Mucosa of rectum (tissue), 2 donors: ENCODE measurements at regions not wholly inside any gene's neighbourhood (a gene's known extent, or its start where the extent isn't known, plus 50 kb on each side); places are given as distances from the start of the nearest gene placed in this dataset.

ENCODE experiments used
- H3K27ac ChIP-seq, 2 donors: one replicate each; pipeline ENCODE4 v1.7.0; 2013; ENCODE audit warnings: inconsistent platforms in 2 of 2, low read depth in 2 of 2, low read length in 2 of 2
- H3K27me3 ChIP-seq, 2 donors: one replicate each; pipeline ENCODE4 v1.7.0; 2013; ENCODE audit warnings: low read length in 2 of 2; ENCODE audit not compliant: control insufficient read depth in 2 of 2, insufficient read depth in 2 of 2
- H3K36me3 ChIP-seq, 2 donors: one replicate each; pipeline ENCODE4 v1.7.0; 2013; ENCODE audit warnings: low read length in 2 of 2; ENCODE audit not compliant: control insufficient read depth in 2 of 2, insufficient read depth in 2 of 2
- H3K4me1 ChIP-seq, 2 donors: one replicate each; pipeline ENCODE4 v1.7.0; 2013; ENCODE audit warnings: low read length in 2 of 2, mild to moderate bottlenecking in 1 of 2; ENCODE audit not compliant: control insufficient read depth in 2 of 2, insufficient read depth in 2 of 2
- H3K4me3 ChIP-seq, 2 donors: one replicate each; pipeline ENCODE4 v1.7.0; 2013; ENCODE audit warnings: low read length in 2 of 2
- H3K9ac ChIP-seq, 2 donors: one replicate each; pipeline ENCODE4 v1.7.0; 2013; ENCODE audit warnings: low read length in 2 of 2, low read depth in 1 of 2, mild to moderate bottlenecking in 1 of 2
- H3K9me3 ChIP-seq, 2 donors: one replicate each; pipeline ENCODE4 v1.7.0; 2013; ENCODE audit warnings: low read length in 2 of 2; ENCODE audit not compliant: control insufficient read depth in 2 of 2
- donor health status: healthy.
- donor health status: Normal muscosa, but diverticular disease.

DNA sequence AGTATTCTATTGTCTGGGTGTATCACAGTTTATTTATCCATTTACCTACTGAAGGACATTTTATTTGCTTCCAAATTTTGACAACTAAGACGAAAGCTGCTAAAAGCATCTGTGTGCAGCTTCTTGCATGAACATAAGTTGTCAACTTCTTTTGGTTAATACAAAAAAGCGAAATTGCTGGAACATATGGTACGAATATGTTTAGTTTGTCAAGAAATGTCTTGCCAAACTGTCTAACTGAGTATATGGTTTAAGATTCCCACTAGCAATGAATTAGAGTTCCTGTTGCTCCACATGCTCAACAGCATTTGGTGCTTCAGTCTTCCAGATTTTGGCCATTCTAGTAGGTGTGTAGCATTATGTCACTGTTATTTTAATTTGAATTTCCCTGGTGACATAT, 372.3 kb upstream of the NRXN1 start:
- no peaks in the 10 kb centered on the region for H3K27me3 ChIP-seq
- no peaks in the 10 kb centered on the region for H3K9me3 ChIP-seq
- no peak overlapping the region for H3K9ac ChIP-seq
- no peaks in the 10 kb centered on the region for H3K4me1 ChIP-seq
- H3K36me3 ChIP-seq: no peaks in the 10 kb centered on the region
- no peak overlapping the region for H3K27ac ChIP-seq
- no peak overlapping the region for H3K4me3 ChIP-seq

DNA sequence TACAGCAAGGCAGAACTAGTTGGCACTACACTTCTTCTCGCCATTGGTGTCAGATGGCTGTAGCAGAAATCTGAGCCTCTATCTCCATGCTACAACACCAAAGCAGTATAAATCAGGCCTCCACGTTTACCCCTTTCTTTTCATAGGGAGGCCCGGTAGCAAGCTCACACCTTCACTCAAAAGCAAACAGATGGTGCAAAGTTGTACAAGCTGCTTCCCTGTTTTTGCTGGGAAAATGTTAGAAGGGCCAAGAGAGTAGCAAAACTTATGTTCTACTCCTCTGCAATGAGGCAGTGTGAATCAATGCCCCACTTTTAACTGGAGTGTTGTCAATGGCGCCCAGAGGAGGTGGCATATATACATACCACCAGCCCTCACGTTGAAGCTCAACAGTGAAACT, 369.6 kb upstream of the NRXN1 start:
- Histone ChIP-seq H3K9ac (no peak overlapping the region), H3K4me1 (no peaks in the 10 kb centered on the region)

DNA sequence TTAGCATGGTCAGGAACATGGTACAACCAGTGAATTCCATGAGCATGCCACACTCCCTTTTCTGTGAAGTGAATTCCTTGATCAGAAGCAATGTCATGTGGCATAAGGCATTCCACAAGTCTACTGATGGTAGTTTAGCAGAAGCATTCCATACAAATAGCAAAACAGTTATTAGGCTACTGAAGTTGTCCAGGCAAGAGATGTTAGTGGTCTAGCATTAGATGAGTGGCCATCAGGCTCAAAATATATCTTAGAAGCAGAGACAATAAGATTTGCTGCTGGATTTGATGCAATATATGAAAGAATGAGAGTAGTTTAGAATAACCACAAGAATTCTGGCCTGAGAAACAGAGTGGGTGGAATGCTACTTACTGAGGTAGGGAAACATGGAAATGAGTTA, 355.3 kb upstream of the NRXN1 start:
- Histone ChIP-seq H3K9ac (no peak overlapping the region), H3K27me3 (no peaks in the 10 kb centered on the region), H3K36me3 (no peaks in the 10 kb centered on the region), H3K4me1 (no peaks in the 10 kb centered on the region), H3K27ac (no peak overlapping the region), H3K9me3 (peaks cover 0 to 2% of the 10 kb centered on the region in 2 donors), H3K4me3 (no peak overlapping the region)

More for the DNA sequence above, 369.6 kb upstream of the NRXN1 start:
- Histone ChIP-seq H3K27ac (no peak overlapping the region), H3K36me3 (no peaks in the 10 kb centered on the region), H3K9me3 (no peaks in the 10 kb centered on the region), H3K4me3 (no peak overlapping the region), H3K27me3 (no peaks in the 10 kb centered on the region)

DNA sequence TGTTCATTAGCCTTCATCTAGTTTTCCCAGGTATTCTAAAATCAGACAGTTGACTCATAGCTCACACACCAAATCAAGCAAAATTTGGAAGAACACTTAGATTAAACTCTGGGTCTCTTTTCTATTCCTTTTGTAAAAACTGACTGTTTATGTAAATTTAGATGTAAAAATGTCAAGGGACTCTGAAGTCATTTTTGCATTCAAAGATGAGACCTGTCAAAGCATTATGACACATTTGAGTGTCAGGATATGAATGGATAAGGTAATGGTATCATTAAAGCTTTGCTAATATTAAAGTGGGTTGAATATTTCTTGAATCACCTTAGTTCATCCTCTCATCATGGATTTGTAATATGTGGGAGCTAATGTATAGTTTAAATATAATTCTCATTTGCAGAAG, 348.1 kb upstream of the NRXN1 start:
- no peak overlapping the region for H3K4me3 ChIP-seq
- no peaks in the 10 kb centered on the region for H3K27me3 ChIP-seq
- H3K9me3 ChIP-seq: peaks cover 0 to 2% of the 10 kb centered on the region in 2 donors
- H3K9ac ChIP-seq: no peak overlapping the region
- H3K4me1 ChIP-seq: no peaks in the 10 kb centered on the region
- H3K36me3 ChIP-seq: no peaks in the 10 kb centered on the region
- H3K27ac ChIP-seq: no peak overlapping the region

DNA sequence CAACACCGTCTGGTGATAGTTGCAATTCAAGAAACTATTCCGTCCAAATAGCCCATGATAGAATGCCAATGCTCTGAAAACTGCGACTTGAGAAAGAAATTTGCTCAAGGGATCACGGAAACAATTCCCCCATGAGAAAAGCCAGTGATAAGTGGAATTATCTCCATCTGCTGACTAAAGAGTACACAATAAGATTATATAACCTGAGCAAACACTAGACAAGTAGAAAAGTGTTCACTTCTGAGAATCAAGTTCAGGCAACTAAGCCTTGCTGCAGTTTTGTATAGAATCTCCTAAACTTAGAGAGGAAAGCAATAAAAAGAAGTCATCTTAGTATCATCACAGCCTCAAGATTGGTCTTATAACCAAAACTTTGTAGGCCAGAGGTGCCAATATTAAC, 336.3 kb upstream of the NRXN1 start:
- H3K27ac ChIP-seq: no peak overlapping the region
- H3K27me3 ChIP-seq: no peaks in the 10 kb centered on the region
- no peaks in the 10 kb centered on the region for H3K36me3 ChIP-seq
- no peaks in the 10 kb centered on the region for H3K9me3 ChIP-seq
- H3K4me3 ChIP-seq: no peak overlapping the region
- H3K9ac ChIP-seq: no peak overlapping the region
- no peaks in the 10 kb centered on the region for H3K4me1 ChIP-seq

DNA sequence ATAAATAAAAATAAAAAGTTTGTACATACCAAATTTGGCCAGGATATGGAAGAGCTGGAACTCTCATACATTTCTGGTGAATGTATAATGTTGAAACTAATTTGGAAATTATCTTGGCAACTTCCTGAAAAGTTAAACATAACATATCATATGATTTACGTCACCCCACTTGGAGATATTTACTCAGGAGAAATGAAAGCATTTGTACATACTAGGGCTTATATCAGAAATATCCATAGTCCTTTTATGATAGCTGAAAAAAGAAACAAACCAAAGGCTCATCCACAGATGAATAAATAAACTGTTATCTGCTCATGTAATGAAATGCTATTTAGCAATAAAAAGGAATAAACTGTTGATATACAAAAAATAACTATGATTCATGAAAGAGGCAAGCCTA, 318.2 kb upstream of the NRXN1 start:
- H3K4me1 ChIP-seq: no peaks in the 10 kb centered on the region

DNA sequence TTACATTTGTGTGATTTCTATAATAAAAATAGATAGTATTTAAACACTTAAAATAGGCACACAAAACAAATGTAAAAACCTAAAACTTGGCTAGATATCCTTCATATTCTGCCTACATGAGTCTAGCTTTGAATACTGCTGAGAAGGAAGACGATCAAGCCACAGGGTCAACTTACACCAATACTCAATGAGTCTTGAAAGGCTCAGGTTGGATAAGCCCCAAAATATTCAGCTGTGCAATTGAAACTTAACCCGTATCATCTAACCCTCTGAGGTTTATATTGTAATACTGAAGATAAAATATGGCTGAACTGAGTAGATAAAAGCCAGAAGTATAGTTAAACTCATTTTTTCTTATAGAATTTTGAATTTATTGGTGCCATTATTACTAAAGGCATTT, 313.0 kb upstream of the NRXN1 start:
- no peak overlapping the region for H3K9ac ChIP-seq
- no peak overlapping the region for H3K4me3 ChIP-seq
- no peaks in the 10 kb centered on the region for H3K9me3 ChIP-seq
- H3K36me3 ChIP-seq: no peaks in the 10 kb centered on the region
- H3K4me1 ChIP-seq: no peaks in the 10 kb centered on the region
- no peak overlapping the region for H3K27ac ChIP-seq
- no peaks in the 10 kb centered on the region for H3K27me3 ChIP-seq

More for the DNA sequence above, 318.2 kb upstream of the NRXN1 start:
- Histone ChIP-seq H3K4me3 (no peak overlapping the region), H3K9ac (no peak overlapping the region), H3K27ac (no peak overlapping the region), H3K36me3 (no peaks in the 10 kb centered on the region), H3K27me3 (no peaks in the 10 kb centered on the region), H3K9me3 (no peaks in the 10 kb centered on the region)

DNA sequence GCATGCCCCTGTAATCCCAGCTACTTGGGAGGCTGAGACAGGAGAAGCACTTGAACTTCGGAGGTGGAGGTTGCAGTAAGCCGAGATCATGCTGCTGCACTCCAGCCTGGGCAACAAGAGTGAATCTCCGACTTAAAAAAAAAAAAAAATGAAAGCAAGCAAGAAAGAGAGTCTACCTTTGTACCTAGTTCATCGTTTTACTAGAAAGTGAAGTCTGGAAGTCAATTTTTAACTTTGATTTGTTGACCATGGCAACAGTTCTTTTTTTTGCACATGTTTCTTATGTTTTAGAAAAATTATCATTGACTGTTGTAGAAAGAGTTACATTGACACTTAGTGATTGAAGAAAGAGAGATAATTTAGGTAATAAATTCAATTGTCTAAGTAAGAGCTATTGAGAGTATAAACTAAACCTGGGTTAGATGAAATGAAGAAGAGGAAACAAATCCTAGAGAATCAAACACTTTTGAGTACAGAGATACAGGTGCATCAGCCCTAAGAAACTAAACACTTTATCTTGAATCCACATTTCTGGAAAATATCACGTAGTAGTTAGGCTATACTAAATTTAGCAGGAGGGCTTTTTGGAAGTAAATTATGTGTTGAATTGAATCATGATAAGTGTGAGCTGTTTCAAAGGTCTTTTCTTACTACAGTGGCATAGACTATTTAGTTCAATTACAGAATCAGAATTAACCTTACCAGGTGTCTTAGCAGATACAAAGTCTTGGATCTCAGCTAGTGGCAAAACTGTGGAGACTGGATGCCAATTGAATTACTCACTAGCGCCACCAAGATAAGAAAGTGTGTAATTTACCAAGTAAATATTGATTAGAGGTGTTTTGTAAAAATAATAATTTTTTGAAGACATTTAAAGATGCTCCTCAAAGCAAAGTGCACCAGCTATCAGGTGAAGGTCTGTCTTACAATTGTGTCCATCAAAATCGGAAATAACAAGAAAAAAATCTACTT, 303.4 kb upstream of the NRXN1 start:
- H3K4me1 ChIP-seq: no peaks in the 10 kb centered on the region
- H3K27me3 ChIP-seq: no peaks in the 10 kb centered on the region
- no peak overlapping the region for H3K4me3 ChIP-seq
- H3K9ac ChIP-seq: no peak overlapping the region
- H3K9me3 ChIP-seq: no peaks in the 10 kb centered on the region
- H3K27ac ChIP-seq: no peak overlapping the region
- H3K36me3 ChIP-seq: no peaks in the 10 kb centered on the region

DNA sequence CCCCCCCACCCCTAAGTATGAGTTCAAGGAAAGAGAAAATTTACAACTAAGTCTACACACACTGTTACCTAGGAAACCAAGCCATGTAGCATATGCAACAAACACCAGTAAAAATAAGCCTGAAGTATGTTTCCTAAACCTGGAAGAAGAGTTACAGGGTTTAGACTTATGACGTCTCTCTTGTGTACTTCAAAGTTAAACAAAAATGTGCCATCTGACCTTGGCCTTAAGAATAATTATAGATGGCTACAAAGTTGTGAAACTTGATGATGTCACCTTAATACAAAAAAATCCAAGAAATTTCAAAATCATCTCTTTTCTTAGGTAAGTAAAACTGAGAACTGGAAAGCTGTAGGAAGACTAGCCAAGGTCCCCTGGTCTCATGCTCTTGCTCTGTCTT, 297.6 kb upstream of the NRXN1 start:
- H3K36me3 ChIP-seq: no peaks in the 10 kb centered on the region
- no peaks in the 10 kb centered on the region for H3K27me3 ChIP-seq
- H3K27ac ChIP-seq: no peak overlapping the region
- no peak overlapping the region for H3K4me3 ChIP-seq
- no peak overlapping the region for H3K9ac ChIP-seq
- H3K4me1 ChIP-seq: no peaks in the 10 kb centered on the region
- H3K9me3 ChIP-seq: no peaks in the 10 kb centered on the region

DNA sequence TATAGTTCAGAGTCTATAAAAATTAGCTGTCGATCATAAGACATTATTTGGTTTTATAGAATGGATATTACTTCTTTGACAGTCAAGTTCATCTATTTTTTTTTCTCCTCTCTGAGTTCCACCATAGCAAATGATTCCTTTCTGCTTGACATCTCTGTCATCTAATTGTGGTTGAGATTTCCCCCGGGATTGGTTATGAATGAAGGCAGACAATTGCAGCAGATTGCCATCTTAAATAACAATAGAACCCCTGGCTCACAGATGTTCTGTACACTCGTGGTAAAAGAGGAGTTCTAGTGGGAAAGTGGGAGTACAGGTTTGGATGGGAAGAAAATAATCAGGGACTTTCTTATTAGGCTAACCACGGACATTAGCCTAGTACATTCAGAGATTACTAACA, 292.1 kb upstream of the NRXN1 start:
- Histone ChIP-seq H3K4me3 (no peak overlapping the region), H3K9me3 (no peaks in the 10 kb centered on the region), H3K27ac (no peak overlapping the region), H3K4me1 (no peaks in the 10 kb centered on the region), H3K27me3 (no peaks in the 10 kb centered on the region), H3K9ac (no peak overlapping the region), H3K36me3 (no peaks in the 10 kb centered on the region)
